ENCODE measurements at regions not wholly inside any gene's neighbourhood (a gene's known extent, or its start where the extent isn't known, plus 50 kb on each side); places are given as distances from the start of the nearest gene placed in this dataset.
A peak's percentile ranks its signal among the peaks of the same experiment; 100 is the strongest.
"Not testable (repeated sequence)": the region's sequence is repeated elsewhere in the genome, so short reads cannot be mapped to it uniquely, and the experiment has no call there.

DNA sequence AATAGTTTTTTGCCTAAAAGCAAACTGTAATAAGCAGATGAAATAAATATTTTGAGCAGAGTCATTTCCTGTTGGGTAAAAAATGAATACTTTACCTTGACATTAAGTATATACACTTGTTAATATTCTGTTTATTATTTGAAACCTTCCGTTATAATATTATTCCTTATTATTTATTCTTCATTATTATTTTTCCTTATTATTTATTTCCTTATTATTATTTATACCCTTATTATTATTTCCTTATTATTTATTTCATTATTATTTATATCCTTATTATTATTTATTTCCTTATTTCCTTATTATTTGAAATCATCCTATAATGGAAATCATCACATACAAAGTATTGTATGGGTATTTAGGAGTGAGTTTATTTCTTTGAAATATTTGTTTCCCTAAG lies 232.2 kb upstream of the RBBP8 start:
- no peak for DNase-seq (ENCODE audit: low spot score)

DNA sequence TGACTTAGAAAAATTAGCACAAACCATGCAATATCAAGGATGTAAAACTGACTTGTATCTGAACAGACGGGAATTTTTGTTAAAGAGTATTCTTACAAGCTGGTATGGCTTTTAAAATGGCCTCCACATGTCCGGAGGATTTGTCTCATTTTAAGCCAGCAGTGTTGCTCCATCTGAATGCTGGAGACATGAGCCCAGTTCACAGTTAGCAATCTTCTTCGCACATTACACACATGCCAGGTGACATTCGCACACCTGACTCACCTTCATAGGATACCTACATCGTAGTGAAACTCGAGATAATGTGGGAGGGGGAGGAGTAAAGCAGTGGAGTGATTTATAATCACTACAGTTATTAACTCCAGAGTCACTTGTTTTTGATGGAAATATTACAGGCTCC lies 231.8 kb upstream of the RBBP8 start:
- DNase-seq (ENCODE audit: low spot score), result no peak

DNA sequence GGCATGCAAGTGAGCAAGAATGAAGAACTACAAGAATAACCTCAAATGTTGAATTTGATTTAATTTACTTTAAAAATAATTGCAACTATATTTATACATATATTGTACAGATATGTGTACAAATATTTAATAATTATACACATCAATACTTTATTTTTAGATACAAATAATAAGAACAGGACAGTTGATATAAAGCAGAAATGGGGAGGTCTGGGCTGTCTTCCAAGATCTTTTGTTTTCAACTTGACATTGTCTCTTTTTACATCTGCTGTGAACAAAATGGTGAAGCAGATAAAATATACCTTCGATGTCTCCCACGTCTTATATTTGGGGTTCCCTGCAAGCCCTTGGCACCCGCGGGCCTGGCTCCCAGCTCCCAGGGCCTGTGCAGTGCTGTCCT lies 231.3 kb upstream of the RBBP8 start:
- no peak for DNase-seq (ENCODE audit: low spot score)

DNA sequence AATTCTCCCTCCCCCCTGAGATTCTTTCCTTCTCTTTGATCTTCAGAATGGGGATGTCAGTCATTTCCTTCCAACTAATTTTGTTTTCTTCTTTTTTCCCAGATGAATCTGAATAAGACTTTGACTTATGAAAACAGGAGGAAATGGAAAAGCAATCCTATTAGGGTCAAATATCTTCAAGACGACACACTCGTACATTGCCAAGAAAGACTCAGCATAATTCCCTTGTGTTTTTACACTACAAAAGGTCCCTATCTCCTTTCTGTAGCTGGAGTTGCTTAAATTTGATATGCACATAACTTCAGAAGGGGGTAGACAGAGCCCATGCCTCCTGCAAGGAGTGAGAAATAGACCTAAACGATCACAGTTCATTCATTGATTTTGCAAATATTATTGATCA lies 230.3 kb upstream of the RBBP8 start:
- no peak for DNase-seq (ENCODE audit: low spot score)

DNA sequence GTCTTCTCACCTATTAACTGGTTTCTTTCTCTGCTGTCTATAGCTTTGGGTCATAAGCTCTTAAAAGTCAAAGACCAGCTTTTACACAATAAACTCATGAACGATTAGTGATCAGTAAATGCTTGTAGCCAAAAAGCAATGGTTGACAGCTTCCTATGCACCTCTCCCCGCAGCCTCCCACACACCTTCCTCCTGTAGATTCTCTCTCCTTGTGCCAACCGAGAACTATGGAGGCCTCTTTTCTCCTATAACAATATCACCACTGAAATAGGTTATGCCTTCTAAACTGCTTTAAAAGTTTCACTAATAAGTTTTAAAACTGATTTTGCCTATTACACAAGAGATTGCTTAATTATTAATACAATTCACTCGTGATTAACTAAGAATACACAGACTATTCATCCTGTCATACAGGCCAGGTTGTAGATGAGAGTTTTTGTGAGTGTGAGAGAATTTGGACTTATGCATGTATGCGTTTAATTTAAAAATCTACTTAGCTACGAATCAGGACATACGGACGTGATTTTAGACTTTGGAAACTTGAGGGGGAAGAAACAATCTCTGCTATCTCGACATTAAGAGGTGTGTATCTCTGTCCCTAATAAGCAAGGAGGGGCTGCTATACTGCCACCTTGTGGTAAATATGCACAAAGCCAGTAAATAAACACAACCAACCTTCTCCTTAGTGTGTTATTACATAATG lies 229.1 kb upstream of the RBBP8 start:
- peak; percentile 56 for DNase-seq (ENCODE audit: low spot score)

DNA sequence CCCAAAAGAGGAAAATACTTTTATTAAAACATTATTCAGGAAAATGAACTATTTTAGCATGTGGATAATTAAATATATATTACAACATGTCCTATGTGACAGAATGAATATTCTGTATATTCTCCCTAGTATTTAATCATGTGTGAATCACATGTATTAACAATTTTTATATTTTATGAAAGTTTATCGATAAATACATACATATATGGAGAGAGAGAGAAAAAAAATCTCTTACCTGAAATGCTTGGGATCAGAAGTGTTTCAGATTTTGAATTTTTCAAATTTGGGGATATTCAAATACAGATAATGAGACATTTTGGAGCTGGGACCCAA lies 228.6 kb upstream of the RBBP8 start:
- no peak for DNase-seq (ENCODE audit: low spot score)

DNA sequence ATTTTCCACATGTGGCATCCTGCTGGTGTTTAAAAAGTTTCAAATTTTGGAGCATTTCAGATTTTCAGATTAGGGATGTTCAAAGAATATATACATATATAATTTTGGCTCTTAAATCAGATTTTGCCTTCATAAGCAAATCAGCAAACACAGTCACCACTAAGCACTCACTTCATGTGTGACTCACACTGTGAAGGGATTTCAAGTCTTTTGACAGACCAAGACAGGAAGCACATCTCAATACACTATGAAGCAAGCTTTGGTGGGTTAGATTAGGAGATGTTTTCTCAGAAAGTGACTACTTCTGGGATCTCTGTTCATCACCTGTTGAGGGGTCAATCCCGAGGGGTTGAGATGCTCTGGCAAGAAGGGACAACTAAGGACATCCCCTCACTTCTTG lies 227.8 kb upstream of the RBBP8 start:
- no peak for DNase-seq (ENCODE audit: low spot score)

DNA sequence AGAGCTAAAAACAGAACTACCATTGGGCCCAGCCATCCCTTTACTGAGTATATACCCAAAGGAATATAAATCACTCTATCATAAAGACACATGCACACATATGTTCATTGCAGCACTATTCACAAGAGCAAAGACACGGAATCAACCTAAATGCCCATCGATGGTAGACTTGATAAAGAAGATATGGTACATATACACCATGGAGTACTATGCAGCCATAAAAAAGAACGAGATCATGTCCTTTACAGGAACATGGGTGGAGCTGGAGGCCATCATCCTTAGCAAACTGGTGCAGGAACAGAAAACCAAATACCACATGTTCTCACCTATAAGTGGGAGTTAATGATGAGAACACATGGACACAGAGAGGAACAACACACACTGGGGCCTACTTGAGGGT lies 227.1 kb upstream of the RBBP8 start:
- DNase-seq (ENCODE audit: low spot score), result not testable (repeated sequence)

DNA sequence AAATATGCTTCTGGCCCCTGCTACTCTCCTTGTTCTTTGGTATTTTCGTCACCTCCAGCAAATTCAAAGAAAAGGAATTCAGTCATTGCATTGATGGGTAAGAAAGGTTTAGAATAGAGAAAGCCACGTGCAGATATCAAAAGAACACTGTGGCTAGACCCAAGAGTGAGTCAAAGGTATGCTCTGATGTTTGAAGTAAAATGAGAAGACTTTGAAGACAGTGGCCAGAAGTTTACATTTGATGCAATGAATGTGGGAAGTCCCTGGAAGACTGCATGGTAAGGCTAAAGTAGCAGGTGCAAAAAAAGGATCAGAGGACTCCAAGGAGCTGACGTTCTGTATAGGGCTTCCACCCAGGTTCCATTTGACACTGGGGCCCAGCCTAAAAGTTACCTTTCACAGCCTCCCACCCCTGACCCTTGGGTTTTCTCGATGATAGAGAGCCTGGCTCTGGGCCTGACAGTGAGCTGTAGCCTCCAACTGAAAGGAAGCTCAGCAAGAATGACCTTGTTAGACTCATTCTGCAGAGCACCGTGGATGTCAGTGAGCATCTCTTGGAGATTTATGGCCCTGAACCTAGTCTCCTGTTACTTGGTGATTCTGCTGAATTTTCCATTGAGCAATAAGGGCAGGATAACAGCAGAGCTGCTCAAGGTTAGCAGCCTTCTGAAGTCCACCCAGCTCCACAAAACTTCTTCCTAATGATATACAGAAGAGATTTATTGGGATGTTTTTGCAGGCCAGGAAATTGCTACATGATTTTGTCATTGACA lies 223.7 kb upstream of the RBBP8 start:
- no peak for DNase-seq (ENCODE audit: low spot score)

DNA sequence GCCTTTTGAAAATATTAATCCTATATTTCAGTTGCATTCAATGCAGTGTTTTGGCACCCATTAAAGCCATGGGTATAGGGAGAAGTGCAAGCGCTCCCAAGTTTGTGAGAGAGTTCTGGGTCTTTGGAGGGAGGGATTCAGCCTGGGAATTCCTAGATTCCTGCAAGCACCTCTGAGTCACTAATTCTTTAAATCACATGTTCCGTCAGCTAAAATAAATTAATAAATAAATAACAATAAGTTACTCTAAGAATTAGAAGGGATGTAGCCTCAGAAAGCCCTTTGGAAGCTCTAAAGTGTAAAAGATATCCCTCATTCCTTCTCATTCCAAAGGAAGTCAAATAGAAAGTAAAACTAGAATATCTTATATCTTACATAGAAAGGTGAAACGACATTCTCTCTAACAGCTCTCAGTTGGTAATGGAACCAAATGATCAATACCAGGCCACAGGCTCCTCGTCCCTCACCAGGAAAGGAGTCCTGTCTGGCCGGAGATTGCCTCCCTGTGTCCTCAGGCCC lies 222.4 kb upstream of the RBBP8 start:
- no peak for DNase-seq (ENCODE audit: low spot score)

DNA sequence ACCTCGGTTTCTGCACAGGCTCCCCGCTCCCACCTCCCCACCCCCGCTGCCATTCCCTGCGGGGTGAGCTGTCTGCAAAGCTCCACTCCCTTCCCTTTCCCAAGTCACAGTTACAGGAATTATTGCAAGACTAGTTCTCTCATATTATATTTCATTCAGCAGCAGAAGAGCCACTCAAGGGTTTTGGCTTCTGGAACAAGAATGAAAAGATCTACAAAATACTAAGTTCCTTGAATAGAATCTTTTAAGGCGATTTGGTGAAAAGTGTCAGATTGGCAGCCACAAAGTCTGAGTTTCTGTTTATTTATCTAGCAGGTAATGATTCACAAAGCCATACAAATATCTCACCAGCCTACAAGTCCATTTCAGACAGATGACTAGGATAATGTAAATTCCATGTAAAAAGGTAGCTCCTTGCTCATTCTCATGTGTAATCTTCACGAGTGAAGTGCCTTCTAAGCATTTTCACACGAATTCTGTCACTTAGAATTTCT lies 221.9 kb upstream of the RBBP8 start:
- DNase-seq (ENCODE audit: low spot score), result no peak

DNA sequence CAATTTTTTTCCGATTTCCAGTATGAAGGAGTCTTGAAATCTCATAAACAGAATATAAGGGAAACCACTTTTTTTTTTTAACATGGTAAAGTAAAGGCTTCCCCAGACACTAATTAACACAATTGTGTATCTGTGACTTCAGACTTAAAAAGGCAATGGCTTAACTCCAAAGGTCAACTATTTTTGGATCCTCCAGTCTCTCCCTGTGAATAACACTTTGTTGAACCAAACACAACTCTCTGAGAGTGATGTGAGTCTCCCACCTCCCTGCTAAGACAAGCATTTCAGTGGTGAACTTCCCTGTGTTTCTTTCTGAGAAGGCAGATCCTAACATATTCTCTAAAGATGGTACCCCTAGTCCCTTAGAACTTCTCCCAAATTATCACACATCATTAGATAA lies 219.6 kb upstream of the RBBP8 start:
- DNase-seq (ENCODE audit: low spot score), result no peak

DNA sequence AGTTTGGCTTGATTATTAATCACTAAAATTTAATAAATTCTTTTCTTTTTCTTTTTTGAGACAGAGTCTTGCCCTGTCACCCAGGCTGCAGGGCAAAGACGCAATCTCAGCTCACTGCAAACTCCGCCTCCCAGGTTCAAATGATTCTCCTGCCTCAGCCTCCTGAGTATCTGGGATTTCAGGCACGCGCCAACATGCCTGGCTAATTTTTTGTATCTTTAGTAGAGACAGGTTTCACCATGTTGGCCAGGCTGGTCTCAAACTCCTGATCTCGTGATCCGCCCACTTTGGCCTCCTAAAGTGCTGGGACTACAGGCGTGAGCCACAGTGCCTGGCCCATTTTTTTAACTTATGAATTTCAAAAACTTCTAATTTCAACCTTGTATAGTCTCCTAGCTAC lies 215.6 kb upstream of the RBBP8 start:
- not testable (repeated sequence) for DNase-seq (ENCODE audit: low spot score)

DNA sequence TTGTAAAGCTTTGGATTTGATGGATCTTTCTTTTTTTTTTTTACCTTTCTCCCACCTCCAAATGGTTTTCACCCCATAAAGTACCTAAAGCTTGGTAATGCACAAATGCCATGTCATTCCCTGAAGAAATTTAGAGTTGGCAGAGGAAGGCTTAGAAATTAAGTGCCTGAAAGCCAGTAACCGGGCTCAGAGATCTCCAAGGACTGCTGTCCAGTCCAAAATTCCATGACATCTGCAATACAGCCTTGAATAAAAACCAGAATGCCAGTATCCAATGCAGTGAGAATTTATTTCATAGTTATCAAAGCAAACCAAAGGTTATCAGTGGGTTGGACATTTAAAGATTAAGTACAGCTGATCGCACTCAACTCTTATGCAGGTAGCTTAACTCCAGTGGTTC lies 209.9 kb upstream of the RBBP8 start:
- DNase-seq (ENCODE audit: low spot score), result no peak

DNA sequence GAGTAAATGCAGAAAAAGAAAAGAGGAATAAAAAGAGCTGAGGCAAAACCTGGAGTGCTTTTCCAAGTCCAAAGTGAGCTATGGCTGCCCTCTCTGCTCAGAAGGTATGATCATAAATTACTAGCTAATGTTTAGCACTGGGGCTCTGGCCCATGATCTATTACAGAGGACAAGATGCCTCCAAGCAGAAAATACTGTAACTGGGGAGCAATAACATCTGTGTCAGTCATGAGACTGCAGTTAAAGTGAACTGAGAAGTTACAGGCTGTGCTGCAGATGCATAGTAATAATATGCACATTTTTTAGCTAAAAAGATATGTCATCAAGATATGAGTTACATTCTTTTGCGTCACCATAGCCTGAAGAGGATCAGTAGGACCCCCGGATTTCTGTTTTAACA lies 209.4 kb upstream of the RBBP8 start:
- no peak for DNase-seq (ENCODE audit: low spot score)

DNA sequence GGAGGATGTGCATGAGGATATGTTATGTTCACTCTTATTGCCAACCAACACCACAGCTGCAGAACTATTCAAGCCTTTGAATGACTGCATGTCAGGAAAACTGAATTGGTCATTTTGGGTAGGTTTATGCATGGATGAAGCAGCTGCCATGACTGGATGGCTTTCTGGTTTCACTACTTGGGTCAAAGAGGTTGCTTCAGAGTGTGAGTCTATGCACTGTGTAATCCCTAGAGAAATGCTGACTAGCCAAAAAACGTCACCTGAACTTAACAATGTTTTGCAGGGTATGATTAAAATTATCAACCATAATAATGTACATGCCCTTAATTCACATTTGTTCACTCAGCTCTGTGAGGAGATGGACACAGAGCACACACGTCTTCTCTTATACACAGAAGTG lies 206.7 kb upstream of the RBBP8 start:
- DNase-seq (ENCODE audit: low spot score), result no peak

DNA sequence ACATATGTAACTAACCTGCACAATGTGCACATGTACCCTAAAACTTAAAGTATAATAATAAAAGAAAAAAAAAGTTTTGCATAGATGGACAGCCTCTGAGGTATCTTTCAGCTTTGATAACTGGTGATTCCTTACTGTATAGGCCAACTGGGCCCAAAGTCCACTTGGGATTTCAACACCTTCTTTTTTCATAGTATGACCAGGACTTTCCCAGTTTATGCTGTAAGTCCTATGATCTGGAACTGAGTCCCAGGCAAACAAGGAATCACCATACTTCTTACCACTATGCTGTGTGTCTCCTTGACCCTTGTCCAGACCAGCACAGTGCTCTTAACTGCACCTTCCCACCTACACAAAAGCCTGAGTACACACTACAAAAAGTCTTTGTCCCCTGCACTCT lies 205.1 kb upstream of the RBBP8 start:
- DNase-seq (ENCODE audit: low spot score), result no peak

DNA sequence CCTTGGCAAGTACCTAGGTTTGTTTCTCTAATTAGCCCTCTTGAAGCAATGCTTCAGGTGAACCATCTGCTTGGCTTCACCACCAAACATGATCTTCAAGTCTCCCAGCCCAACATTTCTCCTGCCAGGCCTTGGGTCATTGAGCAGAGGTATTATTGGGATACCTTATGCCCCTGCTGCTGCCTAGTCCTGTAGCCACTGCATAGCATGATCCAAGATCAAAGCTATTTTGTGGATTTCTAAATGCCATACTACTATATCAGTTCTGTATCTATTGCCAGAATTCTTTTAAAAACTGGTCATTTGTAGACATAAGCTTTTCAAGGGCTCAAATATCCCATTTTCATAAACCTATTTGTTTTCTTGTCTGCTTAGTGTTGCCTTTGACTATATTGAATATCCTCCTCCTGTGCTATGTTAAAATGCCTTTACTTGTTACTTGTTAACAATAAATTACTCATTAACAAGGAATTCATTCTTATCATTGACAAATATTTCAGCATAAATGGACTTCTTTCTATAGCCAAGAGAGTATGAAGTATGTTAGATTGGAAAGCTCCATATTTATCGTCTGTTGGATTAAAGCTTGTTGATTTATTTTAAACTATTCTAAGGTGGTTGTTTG lies 204.5 kb upstream of the RBBP8 start:
- DNase-seq (ENCODE audit: low spot score), result no peak

DNA sequence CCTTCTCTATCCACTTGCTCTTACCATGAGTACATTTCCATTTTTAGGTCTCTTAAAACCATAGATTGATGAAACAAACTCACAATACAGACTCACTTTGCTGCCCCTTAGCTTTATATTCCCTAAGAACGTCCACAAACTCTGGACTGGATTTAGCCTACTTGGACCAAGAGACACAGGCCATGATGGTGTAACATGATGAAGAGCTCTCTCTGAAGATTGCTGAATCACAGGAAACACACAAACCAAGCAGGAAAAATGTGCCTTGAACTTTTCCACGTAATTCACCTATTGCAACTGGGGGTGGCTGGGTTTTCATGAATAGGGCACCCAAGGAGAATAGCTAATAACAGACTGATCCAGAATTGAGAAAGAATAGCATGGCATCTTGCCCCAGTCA lies 201.7 kb upstream of the RBBP8 start:
- no peak for DNase-seq (ENCODE audit: low spot score)

DNA sequence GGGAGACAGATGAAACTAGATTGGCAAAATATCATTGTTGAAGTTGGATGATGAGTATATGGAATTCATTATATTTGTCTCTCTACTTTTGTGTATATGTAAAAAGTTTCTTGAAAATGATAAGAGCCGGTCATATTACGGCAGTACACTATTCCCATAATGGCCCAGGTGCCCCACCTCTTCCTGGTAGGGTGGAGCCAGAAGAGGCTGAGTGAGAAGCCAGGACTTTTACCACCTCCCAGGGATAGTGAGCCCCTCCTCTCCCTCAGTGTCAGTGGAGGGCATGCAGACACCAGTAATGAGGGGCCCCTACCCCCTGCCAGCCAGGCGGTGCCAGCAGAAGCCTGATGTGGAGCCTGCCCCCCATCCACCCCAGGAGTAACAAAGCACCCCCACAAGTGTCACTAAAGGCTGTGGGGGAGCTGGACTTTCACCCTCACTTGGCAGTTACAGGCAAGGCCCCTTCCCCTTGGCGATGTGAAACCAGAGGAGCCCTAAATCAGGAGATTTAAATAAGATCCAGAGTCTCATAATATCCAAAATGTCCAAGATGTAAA lies 198.9 kb upstream of the RBBP8 start:
- DNase-seq (ENCODE audit: low spot score), result no peak

DNA sequence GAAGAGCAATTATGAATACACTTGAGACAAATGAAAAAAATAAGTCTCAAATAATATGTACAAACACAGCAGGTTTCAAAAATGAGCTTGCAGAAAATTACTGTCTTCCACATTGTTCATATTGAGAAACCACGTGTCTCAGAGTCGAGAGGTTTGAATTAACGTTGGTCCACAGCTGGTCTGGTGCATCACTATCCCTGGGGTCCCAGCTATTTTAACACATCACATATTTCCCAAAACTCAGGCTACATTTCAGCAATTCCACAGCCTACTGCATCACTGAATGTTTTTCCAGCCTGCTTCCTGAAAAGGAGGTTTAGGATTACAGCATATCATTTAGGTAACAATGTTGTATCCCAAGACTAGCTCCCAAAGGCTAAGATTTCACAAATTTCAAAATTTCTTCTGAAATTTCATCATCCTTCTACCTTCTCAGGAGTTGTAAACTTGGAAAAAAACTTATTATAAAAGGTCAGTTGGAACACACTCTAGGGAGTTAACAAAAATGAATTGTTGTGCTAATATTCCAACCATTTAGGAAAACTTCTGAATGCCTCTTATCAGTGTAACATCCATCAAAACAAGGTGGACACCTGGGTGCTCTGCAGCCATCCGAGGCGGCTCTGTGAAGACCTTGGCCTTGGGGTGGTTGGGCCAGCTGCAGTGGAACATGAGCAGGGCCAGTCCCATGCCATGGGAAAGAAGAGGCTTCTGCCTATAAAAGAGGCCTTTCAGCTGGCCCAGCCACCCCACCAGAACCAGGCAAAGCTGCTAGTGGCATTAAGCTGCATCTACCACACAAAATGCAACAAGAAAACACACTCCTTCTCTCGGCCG lies 198.1 kb upstream of the RBBP8 start:
- no peak for DNase-seq (ENCODE audit: low spot score)

DNA sequence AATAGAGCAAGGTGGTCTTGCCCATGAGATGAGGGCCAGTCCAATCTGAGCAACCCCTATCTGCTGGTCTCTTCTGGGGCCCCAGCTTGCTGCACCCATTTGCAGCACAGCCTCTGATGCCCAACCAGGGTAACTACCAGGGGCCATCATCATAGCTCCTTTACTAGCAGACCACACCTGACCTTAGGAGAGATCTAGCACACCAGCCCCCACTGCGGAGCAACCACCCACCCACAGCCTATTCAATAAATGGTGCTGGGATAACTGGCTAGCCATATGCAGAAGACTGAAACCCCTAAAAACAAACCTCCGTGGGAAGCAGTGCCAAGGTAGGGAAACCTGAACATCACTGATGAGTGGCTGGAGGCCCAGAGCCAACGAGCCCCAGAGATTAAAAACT lies 196.1 kb upstream of the RBBP8 start:
- no peak for DNase-seq (ENCODE audit: low spot score)

Data from Ammon's horn (tissue), 1 donor.